ENCODE measurements at regions not wholly inside any gene's neighbourhood (a gene's known extent, or its start where the extent isn't known, plus 50 kb on each side); places are given as distances from the start of the nearest gene placed in this dataset.

DNA sequence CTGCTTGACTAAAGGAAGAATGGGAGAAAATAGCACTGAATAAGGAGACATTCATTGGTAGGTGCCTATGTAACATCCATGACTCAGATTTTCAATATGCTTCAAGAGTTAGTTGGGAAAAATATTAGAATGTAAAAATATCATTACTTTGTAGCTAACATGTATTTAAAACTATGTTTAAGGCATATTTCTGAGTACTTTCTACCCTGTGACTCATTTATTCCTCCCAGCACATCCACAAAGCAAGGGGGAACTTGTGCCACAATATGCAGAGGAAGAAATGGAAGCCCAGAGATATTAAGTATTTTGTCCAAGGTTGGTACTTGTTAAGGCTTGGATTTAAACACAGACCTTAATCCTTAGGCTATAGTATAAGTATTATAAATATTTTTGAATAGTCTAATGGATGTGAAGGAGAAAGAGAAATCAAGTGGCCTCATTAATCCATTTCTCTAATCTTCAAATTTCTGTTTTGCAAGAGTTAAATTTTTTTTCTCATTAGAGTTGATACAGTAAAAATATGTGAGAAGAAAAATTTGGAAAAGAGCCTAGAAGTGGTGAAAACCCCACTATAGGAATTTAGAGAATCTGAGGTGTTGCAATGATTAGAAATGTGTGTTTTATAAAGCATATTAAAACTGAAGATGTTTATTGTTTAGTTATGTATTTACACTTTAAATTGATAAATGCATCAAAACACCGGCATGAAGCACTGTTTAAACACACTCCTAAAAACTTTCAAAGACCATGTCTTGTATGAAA lies 149.3 kb upstream of the GYPA start (continued):
- TF ChIP-seq CCAR2 (optimal IDR thresholded peaks at IDR 0.05; ENCODE audit: low read depth, low read length) = no peak

- intact Hi-C loops (cut with micrococcal nuclease; ENCODE audit: unreplicated experiment) = no loop called here
- in situ Hi-C loops (cut with HindIII; ENCODE audit: extremely low pct_ligation_motif_present, low pct_unique_long_range_greater_than_20kb) = no loop called here
- TF ChIP-seq USF2 (IDR thresholded peaks at IDR 0.05; ENCODE audit: low read depth, low read length) (no peak), USF2 (CRISPR knock-in tag; IDR thresholded peaks at IDR 0.05; ENCODE audit: borderline replicate concordance) (no peak), ZMYM4 (CRISPR knock-in tag; IDR thresholded peaks at IDR 0.05) (no peak), HDAC1 (CRISPR knock-in tag; IDR thresholded peaks at IDR 0.05) (no peak), RXRA (CRISPR knock-in tag; IDR thresholded peaks at IDR 0.05) (no peak), ARID3A (IDR thresholded peaks at IDR 0.05; ENCODE audit: low read depth, low read length) (no peak), ELF3 (CRISPR knock-in tag; IDR thresholded peaks at IDR 0.05) (no peak), ZNF562 (CRISPR knock-in tag; IDR thresholded peaks at IDR 0.05; ENCODE audit: borderline replicate concordance) (no peak), KLF12 (CRISPR knock-in tag; IDR thresholded peaks at IDR 0.05; ENCODE audit: borderline replicate concordance) (no peak), ZKSCAN5 (CRISPR knock-in tag; IDR thresholded peaks at IDR 0.05) (no peak), ZNF280B (CRISPR knock-in tag; IDR thresholded peaks at IDR 0.05; ENCODE audit: borderline replicate concordance) (no peak), EHMT2 (IDR thresholded peaks at IDR 0.05; ENCODE audit: borderline replicate concordance, low read depth, low read length) (no peak), PHF21A (CRISPR knock-in tag; IDR thresholded peaks at IDR 0.05) (no peak)
- TF ChIP-seq, protein P1, sequence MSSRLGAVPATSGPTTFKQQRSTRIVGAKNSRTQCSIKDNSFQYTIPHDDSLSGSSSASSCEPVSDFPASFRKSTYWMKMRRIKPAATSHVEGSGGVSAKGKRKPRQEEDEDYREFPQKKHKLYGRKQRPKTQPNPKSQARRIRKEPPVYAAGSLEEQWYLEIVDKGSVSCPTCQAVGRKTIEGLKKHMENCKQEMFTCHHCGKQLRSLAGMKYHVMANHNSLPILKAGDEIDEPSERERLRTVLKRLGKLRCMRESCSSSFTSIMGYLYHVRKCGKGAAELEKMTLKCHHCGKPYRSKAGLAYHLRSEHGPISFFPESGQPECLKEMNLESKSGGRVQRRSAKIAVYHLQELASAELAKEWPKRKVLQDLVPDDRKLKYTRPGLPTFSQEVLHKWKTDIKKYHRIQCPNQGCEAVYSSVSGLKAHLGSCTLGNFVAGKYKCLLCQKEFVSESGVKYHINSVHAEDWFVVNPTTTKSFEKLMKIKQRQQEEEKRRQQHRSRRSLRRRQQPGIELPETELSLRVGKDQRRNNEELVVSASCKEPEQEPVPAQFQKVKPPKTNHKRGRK (CRISPR knock-in tag; IDR thresholded peaks at IDR 0.05) = no peak
These were observed 150.6 kb upstream of the GYPA start for GRCh38 chr4:144291164-144291563.

More at GRCh38 chr4:144291164-144291563, 150.6 kb upstream of the GYPA start:
- ATAC-seq (no peak), FAIRE-seq (no peak), DNase-seq (ENCODE audit: low spot score) (no peak)
- H2AFZ ChIP-seq (ENCODE audit: low read length) = no peak overlapping the region
- no TSS peak for BruUV-seq (replicated peaks)
- no peaks in the 10 kb centered on the region for H3K27me3 ChIP-seq (ENCODE audit: control insufficient read depth in 1 of 2, insufficient read depth in 2 of 2, low read length in 2 of 2)
- no peak overlapping the region for H3K27ac ChIP-seq (ENCODE audit: extremely low read length, insufficient read depth, low read length)
- H3K9ac ChIP-seq (ENCODE audit: insufficient read depth, low read depth, low read length) = no peak overlapping the region
- H3K4me1 ChIP-seq (ENCODE audit: insufficient read depth, low read length) = no peaks in the 10 kb centered on the region
- H3K4me2 ChIP-seq (ENCODE audit: low read depth, low read length) = no peak overlapping the region
- ChIA-PET POLR2A (no interaction called here), CTCF (ENCODE audit: low intra/inter-chr PET ratio, low total read pairs) (no interaction called here)
- 2% methylated on average over 4 of the region's 4 CpGs for WGBS (ENCODE audit: low lambda C conversion rate)
- H3K79me2 ChIP-seq (ENCODE audit: insufficient read depth, low read length) = no peaks in the 10 kb centered on the region
- no peaks in the 10 kb centered on the region for H3K36me3 ChIP-seq (replicated peaks in 1 of 2; ENCODE audit: control insufficient read depth in 1 of 2, insufficient read depth in 2 of 2, low read length in 2 of 2)
- H3K4me3 ChIP-seq (replicated peaks in 1 of 3; ENCODE audit: insufficient read depth in 1 of 3, low read depth in 2 of 3, low read length in 3 of 3) = no peak overlapping the region
- no peaks in the 10 kb centered on the region for H3K9me3 ChIP-seq (ENCODE audit: low read length)
- H4K20me1 ChIP-seq (ENCODE audit: insufficient read depth, low read length) = no peaks in the 10 kb centered on the region
